B cell (primary cell): ENCODE measurements at regions not wholly inside any gene's neighbourhood (a gene's known extent, or its start where the extent isn't known, plus 50 kb on each side); places are given as distances from the start of the nearest gene placed in this dataset.

Source experiments
- ATAC-seq: fragments of 200-7000 bp; cut with Tn5 transposase; one replicate; pipeline ENCODE4 v1.10.0; 2021; ENCODE audit warnings: low read depth, mild to moderate bottlenecking, moderate number of reproducible peaks, moderate library complexity
- CTCF ChIA-PET: fragments of 350-600 bp; sonication (Branson Sonifier 250); formaldehyde crosslinking; loops from one replicate; lab custom pipeline; 2021; ENCODE audit warnings: antibody characterized with exemption, inconsistent platforms; lab: Charles Lee
- POLR2A ChIA-PET: fragments of 350-600 bp; sonication (Branson Sonifier 250); formaldehyde crosslinking; loops from one replicate; lab custom pipeline; 2021; ENCODE audit warnings: antibody characterized with exemption; lab: Charles Lee
- DNase-seq: peaks from one replicate; pipeline ENCODE4 v3.0.0; 2013
- H2AFZ ChIP-seq: 2 replicates; pipeline ENCODE4 v1.6.1; 2012; ENCODE audit warnings: mild to moderate bottlenecking, low read depth, low read length; ENCODE audit not compliant: insufficient read depth, poor library complexity, severe bottlenecking
- H3K27ac ChIP-seq, 2 donors: 1 replicate in 1 of 2; 2 replicates in 1 of 2; pipeline ENCODE4 v1.5.1; 2012 to 2013; ENCODE audit warnings: low read length in 2 of 2, mild to moderate bottlenecking in 2 of 2, moderate library complexity in 1 of 2
- H3K27me3 ChIP-seq, 4 experiments: fragments of 200-600 bp in 1 of 4; sonication (generic) in 1 of 4; replicated peaks in 1 of 4; 1 replicate in 2 of 4; 2 replicates in 2 of 4; pipeline versions ENCODE4 v1.6.1 to v1.7.0; 2013 to 2016; ENCODE audit warnings: low read length in 3 of 4, mild to moderate bottlenecking in 2 of 4, mixed read lengths in 1 of 4, moderate library complexity in 1 of 4; ENCODE audit not compliant: insufficient read depth in 4 of 4, control insufficient read depth in 3 of 4; ENCODE audit errors: control extremely low read depth in 1 of 4
- H3K36me3 ChIP-seq, 2 experiments: replicated peaks in 1 of 2; 1 replicate in 1 of 2; 2 replicates in 1 of 2; pipeline versions ENCODE4 v1.6.1 to v1.7.1; 2013; ENCODE audit warnings: low read length in 1 of 2; ENCODE audit not compliant: insufficient read depth in 2 of 2, control insufficient read depth in 1 of 2; ENCODE audit errors: control extremely low read depth in 1 of 2, extremely low read depth in 1 of 2
- H3K4me1 ChIP-seq, 2 donors: fragments of 200-600 bp in 1 of 2; sonication (generic) in 1 of 2; 1 replicate in 1 of 2; 2 replicates in 1 of 2; pipeline versions ENCODE4 v1.5.1 to v1.6.1; 2013 to 2017; ENCODE audit warnings: low read length in 2 of 2; ENCODE audit not compliant: control insufficient read depth in 2 of 2, insufficient read depth in 2 of 2
- H3K4me2 ChIP-seq: replicated peaks from 2 replicates; pipeline ENCODE3; 2012; ENCODE audit warnings: mild to moderate bottlenecking, low read depth, low read length; ENCODE audit not compliant: poor library complexity, severe bottlenecking
- H3K4me3 ChIP-seq, 5 experiments: fragments of 200-600 bp in 1 of 5; sonication (generic) in 1 of 5; 1 replicate in 3 of 5; 2 replicates in 2 of 5; pipeline versions ENCODE4 v1.5.1 to v1.7.0; 2011 to 2016; ENCODE audit warnings: low read length in 4 of 5, mild to moderate bottlenecking in 4 of 5, low read depth in 2 of 5, control low read depth in 1 of 5, moderate library complexity in 1 of 5; ENCODE audit not compliant: insufficient read depth in 1 of 5; ENCODE audit errors: control extremely low read depth in 1 of 5, extremely low read depth in 1 of 5
- H3K79me2 ChIP-seq: fragments of 200-600 bp; sonication (generic); one replicate; pipeline ENCODE4 v1.6.0; 2016; ENCODE audit warnings: low read length; ENCODE audit not compliant: control insufficient read depth, insufficient read depth
- H3K9ac ChIP-seq: fragments of 200-600 bp; sonication (generic); 2 replicates; pipeline ENCODE4 v1.6.1; 2017; ENCODE audit warnings: mild to moderate bottlenecking, low read length, moderate library complexity
- H3K9me3 ChIP-seq, 3 donors: one replicate each; pipeline versions ENCODE4 v1.6.1 to v1.7.1; 2013; ENCODE audit warnings: low read length in 2 of 3; ENCODE audit not compliant: control insufficient read depth in 2 of 3, insufficient read depth in 1 of 3; ENCODE audit errors: control extremely low read depth in 1 of 3
- H4K20me1 ChIP-seq: 2 replicates; pipeline ENCODE4 v1.6.0; 2012; ENCODE audit warnings: mild to moderate bottlenecking, low read length; ENCODE audit not compliant: insufficient read depth, control insufficient read depth, poor library complexity, severe bottlenecking
- H3K27ac Mint-ChIP-seq: one replicate; pipeline ENCODE4 v1.8.0; 2021; ENCODE audit warnings: mixed read lengths
- H3K27me3 Mint-ChIP-seq: one replicate; pipeline ENCODE4 v1.8.0; 2021; ENCODE audit warnings: mixed read lengths
- H3K4me1 Mint-ChIP-seq: one replicate; pipeline ENCODE4 v1.8.0; 2021; ENCODE audit warnings: mixed read lengths
- H3K4me3 Mint-ChIP-seq: one replicate; pipeline ENCODE4 v1.8.0; 2021; ENCODE audit warnings: mixed read lengths
- H3K9me3 Mint-ChIP-seq: one replicate; pipeline ENCODE4 v1.8.0; 2022; ENCODE audit warnings: mixed read lengths; ENCODE audit not compliant: insufficient read depth
- CTCF ChIP-seq: fragments of 200-600 bp; IDR thresholded peaks from one replicate; pipeline ENCODE4 v1.8.0; 2022; ENCODE audit warnings: antibody characterized with exemption, mild to moderate bottlenecking
- EZH2 ChIP-seq: IDR thresholded peaks from 2 replicates; pipeline ENCODE4 v1.6.1; 2012; ENCODE audit warnings: borderline replicate concordance, low read depth, mild to moderate bottlenecking, moderate library complexity, low read length; ENCODE audit not compliant: insufficient read depth, poor library complexity, severe bottlenecking
- WGBS: methylation state at CpG from one replicate; pipeline ENCODE4 v1.1.5; 2013; ENCODE audit warnings: missing lambda C conversion rate; ENCODE audit not compliant: insufficient coverage; 5-methylcytosine and 5-hydroxymethylcytosine counted together
- intact Hi-C: fragments of 100-400 bp; cut with micrococcal nuclease; formaldehyde crosslinking; loops from one replicate; pipeline ENCODE4 v1.10.0; 2022

- no peak overlapping the region for H3K9ac ChIP-seq
- H3K27me3 ChIP-seq, result peaks cover 0 to 7% (median 0%) of the 10 kb centered on the region in 4 experiments
- H3K36me3 ChIP-seq, result no peaks in the 10 kb centered on the region
- ChIA-PET CTCF (no interaction called here), POLR2A (no interaction called here)
- H3K27ac ChIP-seq, result no peak overlapping the region
- H4K20me1 ChIP-seq, result no peaks in the 10 kb centered on the region
- H3K4me3 ChIP-seq, result no peak overlapping the region
- 92% methylated on average over 5 of the region's 7 CpGs for WGBS
- no peak overlapping the region for H3K4me2 ChIP-seq
- H3K4me1 ChIP-seq, result no peaks in the 10 kb centered on the region
- TF ChIP-seq EZH2 (no peak), CTCF (no peak)
- no peaks in the 10 kb centered on the region for H3K9me3 ChIP-seq
- no peak overlapping the region for H3K4me3 Mint-ChIP-seq
- ATAC-seq, result no peak
- H3K27me3 Mint-ChIP-seq, result peaks cover 11% of the 10 kb centered on the region
- H2AFZ ChIP-seq, result no peak overlapping the region
- DNase-seq, result no peak
- intact Hi-C loops, result no loop called here
- no peaks in the 10 kb centered on the region for H3K79me2 ChIP-seq
- H3K27ac Mint-ChIP-seq, result no peak overlapping the region
- no peaks in the 10 kb centered on the region for H3K4me1 Mint-ChIP-seq
- H3K9me3 Mint-ChIP-seq, result no peaks in the 10 kb centered on the region
These were observed 115.5 kb downstream of the KCNF1 start for GRCh38 chr2:11027195-11027594.

GRCh38 chr2:11028407-11028916 lies 116.7 kb downstream of the KCNF1 start:
- H2AFZ ChIP-seq, result no peak overlapping the region
- ATAC-seq (no peak), DNase-seq (no peak)
- 87% methylated on average over 3 of the region's 5 CpGs for WGBS
- no peak overlapping the region for H3K4me2 ChIP-seq
- intact Hi-C loops, result no loop called here
- CTCF ChIA-PET, result no interaction called here
- no peak overlapping the region for H3K4me3 Mint-ChIP-seq
- H3K27ac ChIP-seq, result no peak overlapping the region
- no peaks in the 10 kb centered on the region for H3K79me2 ChIP-seq
- H3K4me1 ChIP-seq, result no peaks in the 10 kb centered on the region
- no peak overlapping the region for H3K27ac Mint-ChIP-seq
- peaks cover 0 to 6% (median 0%) of the 10 kb centered on the region in 3 donors for H3K9me3 ChIP-seq
- no peaks in the 10 kb centered on the region for H3K4me1 Mint-ChIP-seq
- TF ChIP-seq CTCF (no peak), EZH2 (no peak)
- H3K9ac ChIP-seq, result no peak overlapping the region
- peaks cover 10% of the 10 kb centered on the region for H3K27me3 Mint-ChIP-seq
- POLR2A ChIA-PET, result no interaction called here
- H3K4me3 ChIP-seq, result no peak overlapping the region
- peaks cover 0 to 7% (median 0%) of the 10 kb centered on the region in 4 experiments for H3K27me3 ChIP-seq
- no peaks in the 10 kb centered on the region for H3K36me3 ChIP-seq
- no peaks in the 10 kb centered on the region for H3K9me3 Mint-ChIP-seq
- H4K20me1 ChIP-seq, result no peaks in the 10 kb centered on the region
